ENCODE measurements at regions not wholly inside any gene's neighbourhood (a gene's known extent, or its start where the extent isn't known, plus 50 kb on each side); places are given as distances from the start of the nearest gene placed in this dataset.

DNA sequence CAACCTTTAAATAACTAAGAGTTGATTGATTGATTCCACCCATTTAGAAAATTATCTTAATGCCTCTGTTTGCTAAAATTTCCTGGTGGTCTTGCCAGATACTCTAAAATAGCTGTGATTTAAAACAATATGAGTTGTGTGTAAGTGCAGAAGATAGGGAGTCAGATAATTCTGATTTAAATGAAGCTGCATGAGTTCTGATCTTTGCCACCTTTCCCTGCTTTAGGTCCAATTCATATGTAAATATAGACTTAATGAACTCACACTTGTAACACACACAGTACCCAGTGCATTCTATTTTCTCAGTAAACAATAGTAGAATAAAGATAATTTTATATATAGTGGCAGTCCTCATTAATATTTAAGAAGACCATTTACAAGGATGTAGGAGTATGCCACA is 981.8 kb downstream of the SLITRK1 start:
- Histone ChIP-seq H3K4me3 (no peak overlapping the region), H3K27ac (no peak overlapping the region), H3K9me3 (no peaks in the 10 kb centered on the region), H3K27me3 (replicated peaks; ENCODE audit: insufficient read depth) (no peaks in the 10 kb centered on the region), H3K4me1 (replicated peaks) (no peaks in the 10 kb centered on the region), H3K36me3 (no peaks in the 10 kb centered on the region)
- TF ChIP-seq, protein P1, sequence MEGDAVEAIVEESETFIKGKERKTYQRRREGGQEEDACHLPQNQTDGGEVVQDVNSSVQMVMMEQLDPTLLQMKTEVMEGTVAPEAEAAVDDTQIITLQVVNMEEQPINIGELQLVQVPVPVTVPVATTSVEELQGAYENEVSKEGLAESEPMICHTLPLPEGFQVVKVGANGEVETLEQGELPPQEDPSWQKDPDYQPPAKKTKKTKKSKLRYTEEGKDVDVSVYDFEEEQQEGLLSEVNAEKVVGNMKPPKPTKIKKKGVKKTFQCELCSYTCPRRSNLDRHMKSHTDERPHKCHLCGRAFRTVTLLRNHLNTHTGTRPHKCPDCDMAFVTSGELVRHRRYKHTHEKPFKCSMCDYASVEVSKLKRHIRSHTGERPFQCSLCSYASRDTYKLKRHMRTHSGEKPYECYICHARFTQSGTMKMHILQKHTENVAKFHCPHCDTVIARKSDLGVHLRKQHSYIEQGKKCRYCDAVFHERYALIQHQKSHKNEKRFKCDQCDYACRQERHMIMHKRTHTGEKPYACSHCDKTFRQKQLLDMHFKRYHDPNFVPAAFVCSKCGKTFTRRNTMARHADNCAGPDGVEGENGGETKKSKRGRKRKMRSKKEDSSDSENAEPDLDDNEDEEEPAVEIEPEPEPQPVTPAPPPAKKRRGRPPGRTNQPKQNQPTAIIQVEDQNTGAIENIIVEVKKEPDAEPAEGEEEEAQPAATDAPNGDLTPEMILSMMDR (IDR thresholded peaks at IDR 0.05) = no peak
- TF ChIP-seq POLR2AphosphoS5 (IDR thresholded peaks at IDR 0.05) (no peak), POLR2A (IDR thresholded peaks at IDR 0.05) (no peak)
- intact Hi-C loops (cut with DNase I) = no loop called here
- DNase-seq (ENCODE audit: low spot score) = no peak

DNA sequence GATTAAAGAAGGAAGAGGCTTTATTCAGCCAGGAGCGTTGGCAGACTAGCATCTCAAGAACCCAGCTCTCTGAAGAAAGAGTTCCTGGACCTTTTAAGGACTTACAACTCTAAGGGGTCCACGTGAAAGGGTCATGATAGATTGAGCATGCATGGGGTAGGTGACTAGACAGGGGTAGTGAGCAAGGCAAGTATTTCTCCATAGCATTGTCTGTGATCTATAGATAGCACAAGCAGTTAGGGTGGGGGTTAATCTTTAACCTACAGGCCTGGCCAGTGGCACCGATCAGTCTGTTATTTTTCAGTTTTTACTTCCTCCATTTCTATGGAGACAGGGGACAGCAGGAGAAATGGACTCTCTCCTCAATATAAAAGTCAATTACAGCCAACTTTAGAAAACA is 983.7 kb downstream of the SLITRK1 start:
- intact Hi-C loops (cut with DNase I) = no loop called here
- no peaks in the 10 kb centered on the region for H3K27me3 ChIP-seq (replicated peaks; ENCODE audit: insufficient read depth)
- H3K9me3 ChIP-seq = no peaks in the 10 kb centered on the region
- no peak for DNase-seq (ENCODE audit: low spot score)
- H3K27ac ChIP-seq = no peak overlapping the region
- no peak overlapping the region for H3K4me3 ChIP-seq
- no peaks in the 10 kb centered on the region for H3K36me3 ChIP-seq
- TF ChIP-seq POLR2A (IDR thresholded peaks at IDR 0.05) (no peak), POLR2AphosphoS5 (IDR thresholded peaks at IDR 0.05) (no peak)
- TF ChIP-seq, protein P1 (IDR thresholded peaks at IDR 0.05) = no peak
- H3K4me1 ChIP-seq (replicated peaks) = no peaks in the 10 kb centered on the region
- WGBS = 80% methylated on average over 3 of the region's 3 CpGs

DNA sequence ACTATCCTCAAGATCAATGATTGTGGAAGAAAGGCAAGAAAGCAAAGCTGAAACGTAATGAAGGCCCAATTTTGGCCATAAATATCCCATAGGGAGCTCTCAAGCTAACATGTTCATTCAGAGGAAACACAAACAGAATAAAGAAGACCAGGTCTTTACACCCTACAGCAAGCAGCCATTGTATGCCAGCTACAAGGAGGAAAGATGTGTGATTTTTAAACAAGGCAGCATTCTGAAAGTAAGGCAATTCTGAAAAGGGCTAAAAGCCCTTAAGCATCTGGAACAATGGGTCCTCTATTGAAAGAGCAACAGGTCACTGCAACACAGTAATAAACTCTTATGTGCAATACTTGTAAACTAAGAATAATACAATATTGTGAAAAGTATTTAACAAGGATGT is 1002.4 kb downstream of the SLITRK1 start:
- H3K27me3 ChIP-seq (replicated peaks; ENCODE audit: insufficient read depth) = no peaks in the 10 kb centered on the region
- TF ChIP-seq POLR2A (IDR thresholded peaks at IDR 0.05) (no peak), POLR2AphosphoS5 (IDR thresholded peaks at IDR 0.05) (no peak)
- TF ChIP-seq, protein P1 (IDR thresholded peaks at IDR 0.05) = no peak
- no peak overlapping the region for H3K27ac ChIP-seq
- WGBS = 29% methylated on average over 1 of the region's 1 CpG
- H3K36me3 ChIP-seq = no peaks in the 10 kb centered on the region
- DNase-seq (ENCODE audit: low spot score) = no peak
- H3K9me3 ChIP-seq = no peaks in the 10 kb centered on the region
- H3K4me1 ChIP-seq (replicated peaks) = no peaks in the 10 kb centered on the region
- intact Hi-C loops (cut with DNase I) = no loop called here
- H3K4me3 ChIP-seq = no peak overlapping the region

DNA sequence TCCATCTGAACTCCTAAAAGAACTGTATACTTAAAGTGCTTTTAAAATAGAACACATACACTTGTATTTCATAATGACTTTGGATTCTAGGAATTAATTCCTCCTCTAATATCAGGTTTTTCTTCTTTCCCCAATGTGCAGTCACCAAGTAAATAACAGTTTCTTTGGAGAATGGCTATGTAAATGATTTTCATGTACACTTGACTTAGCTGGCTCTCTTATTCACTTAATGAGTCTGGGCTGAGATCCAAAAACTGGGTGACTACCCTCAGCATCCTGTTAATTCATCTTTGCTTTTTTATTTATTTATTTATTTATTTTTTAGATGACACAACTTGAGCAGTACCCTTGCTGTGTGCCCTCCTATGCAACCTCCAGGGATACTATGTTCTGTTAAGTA is 1003.7 kb downstream of the SLITRK1 start:
- Histone ChIP-seq H3K36me3 (no peaks in the 10 kb centered on the region), H3K4me1 (replicated peaks) (no peaks in the 10 kb centered on the region), H3K4me3 (no peak overlapping the region), H3K27me3 (replicated peaks; ENCODE audit: insufficient read depth) (no peaks in the 10 kb centered on the region), H3K27ac (no peak overlapping the region), H3K9me3 (no peaks in the 10 kb centered on the region)
- TF ChIP-seq POLR2A (IDR thresholded peaks at IDR 0.05) (no peak), POLR2AphosphoS5 (IDR thresholded peaks at IDR 0.05) (no peak)
- TF ChIP-seq, protein P1 (IDR thresholded peaks at IDR 0.05) = no peak
- intact Hi-C loops (cut with DNase I) = no loop called here
- DNase-seq (ENCODE audit: low spot score) = no peak

DNA sequence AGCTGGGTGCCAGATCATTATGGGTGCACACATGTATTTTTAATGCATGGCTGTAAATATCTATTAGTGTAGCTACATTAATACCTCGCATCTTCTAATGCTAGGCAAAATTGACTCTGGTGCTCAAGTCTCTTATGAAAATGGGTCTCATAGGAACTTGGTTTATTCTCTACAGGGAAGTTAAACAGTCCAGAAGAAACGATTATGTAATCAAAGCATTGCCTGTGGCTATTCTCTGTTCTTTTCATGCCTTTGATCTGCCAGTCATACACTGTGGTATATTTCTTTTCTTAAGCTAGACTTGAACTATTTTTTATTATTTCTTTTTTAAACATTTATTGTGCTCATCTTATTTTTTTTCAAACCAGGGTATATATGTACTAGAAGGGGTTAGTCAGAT is 1015.0 kb downstream of the SLITRK1 start:
- 60% methylated on average over 2 of the region's 2 CpGs for WGBS
- intact Hi-C loops (cut with DNase I) = no loop called here
- H3K36me3 ChIP-seq = no peaks in the 10 kb centered on the region
- H3K27ac ChIP-seq = no peak overlapping the region
- H3K9me3 ChIP-seq = no peaks in the 10 kb centered on the region
- DNase-seq (ENCODE audit: low spot score) = no peak
- H3K27me3 ChIP-seq (replicated peaks; ENCODE audit: insufficient read depth) = no peaks in the 10 kb centered on the region
- TF ChIP-seq POLR2A (IDR thresholded peaks at IDR 0.05) = no peak
- TF ChIP-seq, protein P1 (IDR thresholded peaks at IDR 0.05) = no peak
- no peaks in the 10 kb centered on the region for H3K4me1 ChIP-seq (replicated peaks)
- no peak overlapping the region for H3K4me3 ChIP-seq
